Vagina (tissue), 2 donors: ENCODE measurements at regions not wholly inside any gene's neighbourhood (a gene's known extent, or its start where the extent isn't known, plus 50 kb on each side); places are given as distances from the start of the nearest gene placed in this dataset.

Experiments
- POLR2A ChIP-seq, 2 donors: fragments of 450-650 bp; IDR thresholded peaks; one replicate each; pipeline ENCODE4 v1.6.1; 2017; ENCODE audit warnings: antibody characterized with exemption in 2 of 2, mild to moderate bottlenecking in 2 of 2, moderate library complexity in 2 of 2
- POLR2AphosphoS5 ChIP-seq, 2 donors: sonication (generic); formaldehyde crosslinking; IDR thresholded peaks; one replicate each; pipeline ENCODE4 v1.9.0; 2017; ENCODE audit warnings: antibody characterized with exemption in 2 of 2, mild to moderate bottlenecking in 2 of 2, low read depth in 1 of 2; ENCODE audit not compliant: insufficient read depth in 1 of 2
- TF ChIP-seq, protein P1 (sequence below), 3 experiments: fragments of 450-650 bp in 2 of 3; fragments of 200-600 bp in 1 of 3; sonication (generic) in 1 of 3; IDR thresholded peaks; one replicate each; pipeline ENCODE4 v1.5.1; 2017 to 2019; ENCODE audit warnings: antibody characterized with exemption in 3 of 3, mild to moderate bottlenecking in 2 of 3, moderate library complexity in 2 of 3

DNA sequence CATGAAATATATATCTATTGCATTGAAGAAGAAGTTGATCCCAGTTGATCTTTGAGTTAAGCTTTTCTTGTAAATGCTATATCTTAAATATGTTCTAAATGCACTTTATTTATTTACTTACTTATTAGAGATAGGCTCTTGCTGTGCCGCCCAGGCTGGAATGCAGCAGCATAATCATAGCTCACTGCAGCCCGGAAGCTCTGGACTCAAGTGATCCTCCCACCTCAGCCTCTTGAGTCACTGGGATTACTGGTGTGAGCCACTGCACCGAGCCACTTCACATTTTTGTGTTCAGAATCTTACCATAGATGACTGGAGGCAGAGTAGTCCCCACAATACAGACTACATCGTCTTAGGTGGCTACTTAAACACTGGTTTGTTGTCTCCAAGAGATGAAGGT is 324.3 kb upstream of the SLIT2 start:
- TF ChIP-seq, protein P1, sequence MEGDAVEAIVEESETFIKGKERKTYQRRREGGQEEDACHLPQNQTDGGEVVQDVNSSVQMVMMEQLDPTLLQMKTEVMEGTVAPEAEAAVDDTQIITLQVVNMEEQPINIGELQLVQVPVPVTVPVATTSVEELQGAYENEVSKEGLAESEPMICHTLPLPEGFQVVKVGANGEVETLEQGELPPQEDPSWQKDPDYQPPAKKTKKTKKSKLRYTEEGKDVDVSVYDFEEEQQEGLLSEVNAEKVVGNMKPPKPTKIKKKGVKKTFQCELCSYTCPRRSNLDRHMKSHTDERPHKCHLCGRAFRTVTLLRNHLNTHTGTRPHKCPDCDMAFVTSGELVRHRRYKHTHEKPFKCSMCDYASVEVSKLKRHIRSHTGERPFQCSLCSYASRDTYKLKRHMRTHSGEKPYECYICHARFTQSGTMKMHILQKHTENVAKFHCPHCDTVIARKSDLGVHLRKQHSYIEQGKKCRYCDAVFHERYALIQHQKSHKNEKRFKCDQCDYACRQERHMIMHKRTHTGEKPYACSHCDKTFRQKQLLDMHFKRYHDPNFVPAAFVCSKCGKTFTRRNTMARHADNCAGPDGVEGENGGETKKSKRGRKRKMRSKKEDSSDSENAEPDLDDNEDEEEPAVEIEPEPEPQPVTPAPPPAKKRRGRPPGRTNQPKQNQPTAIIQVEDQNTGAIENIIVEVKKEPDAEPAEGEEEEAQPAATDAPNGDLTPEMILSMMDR (IDR thresholded peaks at IDR 0.05) = no peak
- TF ChIP-seq POLR2A (IDR thresholded peaks at IDR 0.05) (no peak), POLR2AphosphoS5 (IDR thresholded peaks at IDR 0.05; ENCODE audit: insufficient read depth in 1 of 2, low read depth in 1 of 2) (no peak)
